GM18858 (cell line): ENCODE measurements at regions not wholly inside any gene's neighbourhood (a gene's known extent, or its start where the extent isn't known, plus 50 kb on each side); places are given as distances from the start of the nearest gene placed in this dataset.
"Not testable (repeated sequence)": the region's sequence is repeated elsewhere in the genome, so short reads cannot be mapped to it uniquely, and the experiment has no call there.

Experiments
- ATAC-seq: cut with Tn5 transposase; IDR thresholded peaks from one replicate; pipeline ENCODE4 v1.9.1; 2021; ENCODE audit not compliant: unreplicated experiment

DNA sequence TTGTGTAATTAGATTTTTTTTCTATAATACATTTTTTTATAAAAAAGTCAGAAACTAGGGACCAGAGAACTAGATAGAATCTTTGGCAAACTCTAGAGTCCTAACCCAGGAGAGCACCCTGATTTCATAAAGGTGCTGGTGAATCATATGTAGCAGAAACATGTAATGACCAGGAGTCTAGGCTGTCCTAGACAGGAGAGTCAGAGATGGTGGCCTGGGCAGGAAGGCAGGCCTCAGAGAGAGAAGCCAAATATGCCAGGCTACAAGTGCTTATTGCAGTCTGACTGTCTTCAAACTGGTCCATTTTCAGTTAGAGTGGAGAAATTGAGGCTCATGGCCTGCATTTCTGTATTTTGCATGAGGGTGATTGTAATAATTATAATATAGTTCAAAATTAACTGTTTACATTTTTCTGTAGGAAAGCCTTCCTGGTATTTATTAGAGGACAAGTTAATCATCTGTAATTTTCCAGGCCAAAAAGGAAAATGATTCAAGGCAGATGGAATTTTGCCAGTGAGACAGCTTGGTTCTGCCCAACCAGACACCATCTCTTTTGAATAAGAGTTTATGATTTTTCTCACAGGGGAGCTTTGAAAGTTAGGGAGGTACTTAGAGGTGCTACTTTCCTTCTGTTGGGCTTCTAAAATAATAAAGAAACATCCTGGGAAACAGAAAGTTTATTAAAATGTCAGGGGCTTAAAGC, 129.8 kb downstream of the S1PR1 start:
- no peak for ATAC-seq

DNA sequence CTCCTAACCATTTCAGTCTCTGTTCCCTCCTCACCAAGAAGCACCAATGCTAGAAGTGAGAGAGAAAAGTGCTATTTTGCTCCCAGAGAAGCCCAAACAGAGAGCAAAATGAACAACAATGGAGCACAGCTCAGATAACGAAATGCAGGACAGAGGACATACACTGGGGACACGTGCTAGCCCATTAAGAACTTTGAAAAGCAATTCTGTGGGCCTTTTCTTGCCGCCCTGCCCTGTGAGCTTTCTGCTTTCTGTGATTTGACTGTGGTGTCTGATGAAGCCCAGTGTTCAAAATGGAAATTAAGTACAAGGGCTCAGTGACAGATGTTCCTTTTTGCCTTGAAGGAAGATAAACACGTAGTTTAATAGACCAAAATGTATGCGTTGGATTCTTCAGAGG, 130.8 kb downstream of the S1PR1 start:
- no peak for ATAC-seq

DNA sequence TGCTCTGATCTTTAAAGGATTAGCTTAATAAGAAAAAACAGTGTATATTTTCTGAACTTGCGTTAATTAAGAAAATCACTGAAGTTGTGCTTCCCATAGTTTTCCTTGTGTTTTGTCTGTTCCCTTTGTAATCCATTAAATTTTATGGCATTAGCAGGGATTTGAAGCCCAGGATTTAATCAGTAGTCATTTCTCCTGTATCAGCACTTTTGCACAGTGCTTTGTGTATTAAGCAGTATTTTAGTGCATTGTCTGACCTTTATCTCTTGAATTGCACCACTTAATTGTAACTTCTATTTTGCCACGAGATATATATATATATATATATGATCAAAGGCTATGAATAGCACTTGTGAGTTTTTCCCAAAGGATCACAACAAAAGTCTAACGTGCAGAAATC, 133.7 kb downstream of the S1PR1 start:
- no peak for ATAC-seq

DNA sequence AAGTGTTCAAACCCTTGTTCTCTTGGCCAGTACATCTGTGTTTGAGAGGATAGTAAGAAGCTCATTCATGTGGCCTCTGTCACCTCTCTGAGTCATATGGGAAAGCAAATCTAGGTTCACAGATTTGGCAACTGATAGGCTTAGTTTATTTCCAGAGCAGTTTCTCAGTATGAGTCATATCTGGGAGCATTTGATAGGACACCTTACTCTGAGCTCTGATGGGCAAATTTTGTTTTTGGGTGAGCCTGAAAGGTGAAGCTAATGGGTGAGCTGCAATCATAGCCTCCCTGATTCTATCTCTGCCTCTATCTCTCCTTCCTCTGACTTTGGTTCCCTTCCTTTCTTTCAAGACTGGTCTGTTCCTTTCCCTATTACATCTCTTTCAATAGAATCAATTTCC, 134.4 kb downstream of the S1PR1 start:
- peak; percentile 96 for ATAC-seq

DNA sequence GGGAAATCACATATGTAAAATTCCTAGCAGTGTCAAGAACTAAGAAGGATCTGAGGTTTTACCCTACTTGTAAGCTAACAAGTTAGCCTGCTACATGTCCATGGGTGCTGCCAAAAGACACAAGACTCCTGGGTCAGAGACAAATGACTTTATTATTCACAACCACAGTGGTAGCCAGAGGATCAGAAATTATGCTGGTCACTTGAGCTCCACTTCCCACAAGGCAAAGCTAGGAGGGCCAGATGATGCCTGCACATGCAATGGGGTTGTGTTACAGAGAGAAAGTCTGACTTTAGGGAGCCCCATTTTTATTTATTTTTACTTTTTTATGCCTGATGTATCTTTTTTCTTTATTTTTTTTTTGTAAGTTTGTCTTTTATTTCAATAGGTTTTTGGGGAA, 136.8 kb downstream of the S1PR1 start:
- no peak for ATAC-seq

DNA sequence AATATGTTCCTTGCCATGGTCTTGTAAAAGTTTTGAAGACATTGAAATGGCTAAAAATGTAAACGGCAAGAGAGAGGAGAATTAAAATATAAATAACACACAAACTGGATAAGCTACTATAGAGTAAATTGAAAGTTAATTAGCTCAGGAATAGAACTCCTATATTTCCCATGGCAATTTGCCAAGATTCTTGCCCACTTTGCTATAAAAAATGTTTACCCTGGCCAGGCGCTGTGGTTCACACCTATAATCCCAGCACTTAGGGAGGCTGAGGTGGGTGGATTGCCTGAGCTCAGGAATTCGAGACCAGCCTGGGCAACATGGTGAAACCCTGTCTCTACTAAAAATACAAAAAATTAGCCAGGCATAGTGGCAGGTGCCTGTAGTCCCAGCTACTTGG, 138.6 kb downstream of the S1PR1 start:
- not testable (repeated sequence) for ATAC-seq

DNA sequence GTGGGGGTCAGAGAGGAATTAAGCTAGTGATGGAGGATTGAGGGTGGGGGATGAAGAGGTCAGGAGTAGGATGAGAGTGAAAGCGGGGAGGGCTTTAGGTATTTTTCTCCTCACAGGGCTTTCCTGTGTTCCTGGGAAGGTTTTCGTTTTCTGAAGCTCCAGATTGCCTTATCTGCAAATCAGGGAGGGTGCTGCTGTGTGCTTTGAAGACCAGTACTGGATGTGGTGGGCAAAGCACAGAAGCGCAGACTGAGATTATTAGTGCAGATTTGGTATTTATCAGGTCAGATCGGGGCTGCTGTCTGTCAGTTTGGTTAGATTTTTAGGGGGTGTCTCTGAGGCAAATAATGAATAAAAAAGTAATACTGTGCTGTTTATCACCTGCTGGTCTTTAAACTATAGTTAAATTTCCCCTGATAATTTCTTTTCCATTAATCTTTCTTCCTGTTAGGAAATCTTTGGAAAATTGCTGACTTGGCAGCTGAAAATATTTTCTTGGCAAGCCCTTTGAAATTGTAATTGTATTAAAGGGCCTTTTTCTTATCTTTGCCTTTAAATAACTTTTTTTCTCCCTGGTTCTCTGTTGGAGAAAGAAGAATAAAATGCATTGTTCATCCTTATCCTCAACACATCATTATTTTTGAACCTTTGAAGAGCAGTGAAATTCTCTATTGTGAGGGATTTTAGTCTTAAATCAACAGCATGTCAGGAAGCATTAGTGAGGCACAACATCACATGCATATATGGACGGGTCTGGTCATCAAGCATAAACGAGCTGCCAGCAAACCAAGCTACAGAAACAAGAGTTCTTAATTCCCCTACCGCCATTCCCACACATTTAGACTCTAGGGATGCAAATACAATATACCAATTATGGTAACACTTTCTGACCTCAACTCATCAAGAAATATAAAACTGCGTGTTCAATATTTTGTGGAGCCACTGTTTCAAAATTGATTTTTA, 139.6 kb downstream of the S1PR1 start:
- ATAC-seq = no peak

DNA sequence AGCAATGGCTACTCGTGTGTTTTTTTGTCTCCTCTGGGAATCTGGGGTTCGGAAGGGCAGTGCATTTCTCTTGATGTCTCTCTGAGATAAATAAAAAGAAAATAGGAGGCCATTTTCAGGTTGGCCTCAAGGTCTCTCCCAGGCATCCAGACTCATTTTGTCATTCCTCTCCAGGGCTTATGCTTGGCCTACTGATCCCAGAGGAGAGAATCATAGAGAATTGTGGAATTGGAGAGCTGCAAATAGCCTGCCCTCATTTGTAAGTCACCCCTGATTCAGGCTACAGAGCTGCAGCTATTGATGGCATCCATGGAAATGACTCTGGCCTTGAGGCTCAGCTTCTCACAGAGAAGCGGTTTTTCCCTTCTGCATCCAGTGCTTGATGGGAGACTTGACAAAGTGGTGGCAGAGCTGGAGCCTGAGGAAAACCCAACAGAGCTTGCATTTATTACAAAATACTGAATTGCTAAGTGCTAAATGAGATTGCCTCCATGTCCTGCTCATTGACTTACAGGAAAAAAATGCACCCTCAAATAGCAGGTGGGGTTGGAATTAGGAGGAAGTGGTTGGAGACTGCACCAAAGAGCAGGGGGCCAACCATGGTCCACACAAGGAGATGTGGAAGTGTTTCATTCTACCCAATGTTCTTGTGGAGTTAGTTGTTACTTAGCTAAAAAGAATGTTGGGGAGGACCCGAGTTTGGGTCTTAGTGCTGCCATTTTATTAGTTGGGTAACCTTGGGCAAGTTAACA, 140.4 kb downstream of the S1PR1 start:
- ATAC-seq = no peak

DNA sequence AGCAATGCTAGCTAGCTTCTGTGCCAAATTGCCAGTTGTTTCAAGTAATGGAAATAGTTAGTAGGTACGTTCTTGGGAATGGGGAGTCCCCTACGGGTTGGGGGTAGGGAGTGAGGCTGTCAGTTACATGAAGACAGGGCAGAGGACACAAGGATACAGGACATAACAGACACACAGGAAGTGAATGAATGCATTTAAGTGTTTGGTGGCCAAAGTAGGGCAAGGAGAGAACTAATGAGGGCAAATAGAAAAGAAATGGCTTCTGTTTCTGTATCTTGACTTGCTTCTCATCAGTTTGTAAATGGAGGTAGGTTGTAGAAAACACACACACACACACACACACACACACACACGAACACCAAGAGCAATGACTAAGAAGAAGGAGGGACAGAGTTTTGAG, 142.2 kb downstream of the S1PR1 start:
- ATAC-seq = no peak

DNA sequence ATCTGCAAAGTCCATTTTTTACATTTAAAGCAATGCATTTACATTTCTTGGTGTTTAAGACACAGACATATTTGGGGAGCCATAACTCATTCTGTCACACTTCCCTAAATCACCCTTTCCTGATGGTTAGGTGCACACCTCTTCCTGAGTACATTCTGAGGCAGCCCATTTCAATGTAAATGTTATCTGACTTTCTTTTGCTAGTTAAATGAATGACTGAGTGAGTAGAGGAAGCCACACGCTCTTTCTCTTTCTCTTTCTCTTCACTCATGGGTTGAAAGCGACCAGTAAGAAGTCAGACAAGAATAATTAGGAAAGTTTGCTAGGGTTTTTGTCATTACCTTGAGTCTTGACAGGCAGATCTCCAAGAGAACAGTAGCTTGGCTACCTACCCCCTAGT, 143.1 kb downstream of the S1PR1 start:
- peak; percentile 94 for ATAC-seq

DNA sequence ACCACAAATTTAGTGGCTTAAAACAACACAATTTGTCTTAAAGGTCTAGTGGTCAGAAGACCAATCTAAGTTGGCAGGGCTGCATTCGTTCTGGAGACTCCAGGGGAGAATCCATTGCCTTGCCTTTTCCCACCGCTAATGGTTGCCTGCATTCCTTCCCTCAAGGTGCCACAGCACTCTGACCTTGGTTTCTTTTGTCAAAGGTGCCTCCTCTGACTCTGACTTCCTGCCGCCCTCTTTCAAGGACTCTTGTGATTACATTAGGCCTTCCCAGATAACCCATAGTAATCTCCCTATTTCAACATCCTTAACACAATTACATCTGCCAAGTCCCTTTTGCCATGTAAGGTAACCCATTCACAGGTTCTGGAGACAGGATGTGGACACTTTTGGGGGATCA, 145.3 kb downstream of the S1PR1 start:
- ATAC-seq = no peak

DNA sequence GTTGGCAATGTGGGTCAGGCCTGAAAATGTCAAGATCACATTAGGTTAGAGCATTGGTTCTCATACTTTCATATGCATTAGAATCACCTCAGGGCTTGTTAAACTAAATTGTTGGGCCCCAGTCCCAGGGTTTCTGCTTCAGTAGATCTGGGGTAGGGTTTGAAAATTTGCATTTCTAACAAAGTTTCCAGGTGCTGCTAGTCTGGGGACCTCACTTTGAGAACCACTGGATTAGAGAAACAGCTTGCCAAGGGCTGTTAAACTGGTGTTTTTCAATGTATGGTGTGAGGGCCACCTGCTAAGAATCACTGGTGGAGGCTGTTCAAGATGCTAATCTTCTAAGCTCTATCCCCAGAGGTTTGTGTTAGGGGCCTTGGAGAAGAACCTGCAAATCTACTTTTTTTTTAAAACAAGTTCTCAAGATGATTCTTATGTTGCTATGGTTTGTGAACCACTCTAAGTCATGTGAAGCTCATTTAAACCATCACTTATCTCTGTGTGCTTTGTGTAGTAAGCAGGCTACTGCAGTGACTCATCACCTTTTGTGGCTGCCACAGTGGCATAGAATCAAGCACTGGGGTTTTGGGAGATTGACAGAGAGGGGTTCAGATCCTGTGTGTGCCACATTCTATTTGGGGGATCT, 152.2 kb downstream of the S1PR1 start:
- peak; percentile 88 for ATAC-seq

DNA sequence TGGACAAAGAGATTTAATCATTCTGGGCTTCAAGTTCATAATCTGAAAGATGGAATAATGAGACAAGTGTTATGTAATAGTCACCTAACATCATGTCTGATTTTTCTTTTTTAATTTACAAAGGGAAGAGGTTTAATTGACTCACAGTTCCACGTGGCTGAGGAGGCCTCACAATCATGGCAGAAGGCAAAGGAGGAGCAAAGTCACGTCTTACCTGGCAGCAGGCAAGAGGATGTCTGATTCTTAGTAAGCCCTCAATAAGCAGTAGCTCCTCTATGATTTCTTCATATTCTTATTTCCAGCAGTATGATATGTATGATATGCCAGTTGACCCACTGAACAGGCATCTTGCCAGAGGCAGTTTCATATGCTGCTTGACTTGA, 152.7 kb downstream of the S1PR1 start:
- no peak for ATAC-seq

DNA sequence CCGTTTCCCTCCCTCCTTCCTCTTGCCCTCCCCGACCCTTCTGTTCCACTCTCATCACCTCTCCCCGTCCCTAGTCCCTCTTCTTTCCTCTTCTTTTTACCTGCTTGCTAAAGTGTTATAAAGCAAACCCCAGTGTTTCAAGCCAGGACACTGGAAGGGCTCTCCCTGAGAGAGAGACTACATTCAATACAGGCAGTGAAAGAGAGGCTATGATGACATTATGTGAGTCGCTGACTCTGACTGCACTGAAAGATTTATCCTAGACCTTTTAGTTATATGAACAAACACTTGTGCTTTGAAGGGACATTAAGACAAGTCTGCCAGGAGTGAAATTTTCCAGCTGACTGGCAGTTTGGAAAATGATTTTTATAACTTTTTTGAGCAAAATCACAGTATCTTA, 155.7 kb downstream of the S1PR1 start:
- ATAC-seq = no peak

DNA sequence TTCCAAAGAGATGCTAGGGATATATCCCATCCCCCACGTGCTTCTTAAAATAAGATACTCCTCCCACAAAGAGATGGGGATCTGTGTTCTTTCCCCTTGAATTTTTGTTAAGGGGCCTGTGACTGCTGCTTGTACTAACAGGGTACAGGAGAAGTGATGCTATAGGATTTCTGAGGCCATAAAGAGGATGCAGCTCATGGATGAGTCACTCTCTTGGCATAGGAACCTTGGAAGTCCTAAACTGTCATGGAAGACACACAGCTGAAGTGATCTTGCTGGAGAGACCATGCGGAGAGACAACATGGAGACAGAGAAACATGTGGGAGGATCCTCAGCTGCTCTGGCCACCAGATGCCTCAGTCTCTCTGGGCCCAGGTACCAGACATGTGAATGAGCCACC, 157.2 kb downstream of the S1PR1 start:
- ATAC-seq = no peak

DNA sequence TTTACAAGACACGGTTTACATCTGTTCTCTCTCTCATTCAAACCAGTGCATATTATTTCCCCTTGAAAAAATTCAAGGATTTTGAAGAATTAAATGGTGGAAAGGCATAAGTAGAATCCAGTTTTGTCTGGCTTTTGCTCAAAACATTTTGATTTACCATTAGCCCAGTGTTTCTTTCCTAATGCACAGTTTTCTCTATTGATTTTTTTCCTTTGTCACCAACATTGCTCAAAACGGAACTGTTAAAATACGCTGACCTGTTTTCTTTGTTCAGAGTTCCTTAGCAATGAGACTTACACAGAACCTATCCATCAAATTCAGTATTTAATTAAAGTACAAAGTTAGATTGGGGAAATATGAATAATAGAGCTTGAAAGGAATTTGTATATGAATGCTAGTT, 162.4 kb downstream of the S1PR1 start:
- no peak for ATAC-seq

DNA sequence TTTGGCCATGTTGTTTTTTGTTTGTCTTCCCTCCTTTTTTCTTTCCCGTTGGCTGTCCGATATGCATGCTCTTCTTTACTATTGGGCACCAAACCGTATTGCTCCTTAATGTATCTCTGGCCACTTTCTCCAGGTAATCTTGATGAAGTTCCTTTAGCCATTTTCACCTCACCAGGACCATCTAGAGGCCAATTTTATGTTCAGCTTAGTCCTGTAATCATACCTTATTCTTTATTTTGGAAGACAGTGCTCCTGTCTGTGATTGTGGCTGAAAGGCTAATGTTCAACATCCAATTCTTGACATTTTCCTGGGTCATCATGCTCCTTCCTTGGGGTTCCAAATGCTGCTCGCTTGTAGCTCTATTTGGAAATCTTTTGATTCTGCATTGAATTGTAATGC, 169.5 kb downstream of the S1PR1 start:
- ATAC-seq = no peak

DNA sequence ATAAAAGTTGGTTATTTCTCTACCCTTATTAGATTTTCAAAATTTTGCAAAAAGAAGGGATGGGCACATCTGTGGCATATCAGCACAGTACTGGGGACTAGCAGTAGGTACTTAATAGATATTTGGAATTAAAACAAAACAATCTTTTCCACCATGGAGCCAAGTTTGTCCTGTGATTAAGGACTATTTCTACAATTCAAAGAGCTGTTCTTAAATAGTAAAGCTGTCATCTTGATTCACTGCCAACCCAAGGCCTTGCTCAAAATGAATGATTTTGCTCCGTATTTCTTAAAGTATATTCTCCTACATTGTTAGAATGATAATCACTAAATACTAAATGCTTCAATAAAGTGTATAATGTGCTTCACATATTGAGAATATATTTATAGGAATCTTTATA, 169.9 kb downstream of the S1PR1 start:
- no peak for ATAC-seq

DNA sequence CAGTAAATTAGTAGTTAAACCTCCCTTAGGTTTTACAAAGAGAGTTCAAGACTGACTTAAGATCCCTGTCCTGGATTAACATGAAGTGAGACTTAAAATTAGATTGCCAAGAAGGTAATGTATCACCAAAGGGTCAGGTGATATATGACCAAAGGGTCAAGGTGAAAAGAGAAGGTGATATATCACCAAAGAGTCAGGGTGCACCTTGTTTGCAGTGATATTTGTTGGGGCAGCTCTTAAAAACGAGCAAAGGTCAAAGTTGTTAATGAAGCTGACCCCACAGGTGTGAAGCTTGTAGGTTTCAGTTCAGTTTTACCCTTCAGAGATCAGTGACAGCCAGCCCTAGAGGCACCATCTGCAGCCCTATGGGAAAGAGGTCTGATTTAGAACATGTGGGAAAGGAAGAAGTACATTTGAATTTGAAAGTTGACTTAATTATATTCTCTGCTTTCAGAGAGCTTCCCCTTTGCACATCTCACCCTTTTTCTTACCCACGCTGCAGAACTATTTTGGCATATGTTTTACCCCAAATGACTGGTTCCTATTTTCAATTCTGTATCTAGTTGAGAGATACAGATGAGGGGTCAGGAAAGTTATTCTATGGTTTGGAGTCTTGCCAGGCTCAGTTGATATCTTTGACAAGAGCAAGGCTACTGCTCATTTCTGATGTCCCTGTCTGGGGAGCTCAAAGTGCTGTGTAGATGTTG, 170.8 kb downstream of the S1PR1 start:
- peak; percentile 81 for ATAC-seq

DNA sequence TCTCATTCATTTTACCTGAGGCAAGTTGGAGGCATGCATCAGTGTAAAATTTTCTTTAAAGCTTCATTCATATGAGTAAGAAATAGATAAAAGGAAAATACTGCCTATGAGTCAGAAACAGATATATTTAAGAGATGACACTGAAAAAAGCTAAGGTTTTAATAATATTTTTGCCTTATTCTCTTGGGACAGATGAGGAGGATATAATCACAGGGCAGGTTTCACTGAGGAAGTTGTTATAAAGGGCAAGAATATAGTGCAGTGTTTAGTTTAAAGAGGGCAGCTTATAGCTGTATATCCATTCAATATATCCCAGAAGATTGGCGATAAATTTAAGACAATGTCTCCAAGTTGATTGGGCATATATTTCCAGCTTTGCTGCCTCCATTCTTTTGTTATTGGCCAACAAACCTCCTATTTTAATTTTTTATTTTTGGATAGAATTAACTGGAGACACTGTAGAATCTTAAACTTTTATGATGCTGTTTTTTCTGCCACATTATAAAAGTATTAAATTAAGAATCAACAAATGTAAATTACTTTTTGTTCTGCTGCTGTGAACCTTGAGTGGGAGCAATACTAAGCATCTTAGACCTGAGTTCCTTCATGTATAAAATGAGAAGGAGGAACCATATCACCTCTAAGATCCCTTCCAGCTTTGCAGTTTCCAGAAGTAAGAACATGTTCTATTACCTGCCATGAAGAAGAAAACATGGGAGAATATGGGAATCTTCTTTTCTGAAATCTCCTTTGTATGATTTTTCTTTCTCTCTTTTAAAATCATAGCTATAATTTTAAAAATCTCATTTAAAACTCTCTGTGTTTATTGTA, 171.6 kb downstream of the S1PR1 start:
- ATAC-seq = peak; percentile 5
